CD14-positive monocyte (primary cell): ENCODE measurements at regions not wholly inside any gene's neighbourhood (a gene's known extent, or its start where the extent isn't known, plus 50 kb on each side); places are given as distances from the start of the nearest gene placed in this dataset.

Experiments
- DNase-seq, 3 donors: peaks; one replicate each; pipeline ENCODE4 v3.0.0-alpha.2; 2011 to 2022
- H2AFZ ChIP-seq: 2 replicates; pipeline ENCODE4 v1.6.0; 2012; ENCODE audit warnings: mild to moderate bottlenecking, low read depth, low read length, inconsistent platforms; ENCODE audit not compliant: insufficient read depth, poor library complexity, severe bottlenecking
- H3K27ac ChIP-seq, 2 donors: 1 replicate in 1 of 2; 2 replicates in 1 of 2; pipeline ENCODE4 v1.5.1; 2012 to 2013; ENCODE audit warnings: low read length in 2 of 2, control low read depth in 1 of 2, inconsistent platforms in 1 of 2, low read depth in 1 of 2, mild to moderate bottlenecking in 1 of 2
- H3K27me3 ChIP-seq, 2 donors: one replicate each; pipeline versions ENCODE4 v1.6.0 to v1.6.1; 2011 to 2013; ENCODE audit warnings: low read length in 2 of 2; ENCODE audit not compliant: control insufficient read depth in 2 of 2, insufficient read depth in 2 of 2
- H3K36me3 ChIP-seq, 2 donors: replicated peaks in 1 of 2; 1 replicate in 1 of 2; 2 replicates in 1 of 2; pipeline versions ENCODE4 v1.5.1 to v1.6.1; 2012 to 2013; ENCODE audit warnings: low read length in 2 of 2, control low read depth in 1 of 2, inconsistent platforms in 1 of 2, mild to moderate bottlenecking in 1 of 2; ENCODE audit not compliant: insufficient read depth in 2 of 2, control insufficient read depth in 1 of 2
- H3K4me1 ChIP-seq, 2 donors: 1 replicate in 1 of 2; 2 replicates in 1 of 2; pipeline versions ENCODE4 v1.5.1 to v1.6.1; 2012 to 2013; ENCODE audit warnings: low read length in 2 of 2, control low read depth in 1 of 2, inconsistent platforms in 1 of 2, mild to moderate bottlenecking in 1 of 2, moderate library complexity in 1 of 2; ENCODE audit not compliant: insufficient read depth in 2 of 2, control insufficient read depth in 1 of 2
- H3K4me2 ChIP-seq: replicated peaks from 2 replicates; pipeline ENCODE3; 2012; ENCODE audit warnings: low read length, moderate library complexity, mild to moderate bottlenecking; ENCODE audit not compliant: poor library complexity, severe bottlenecking; ENCODE audit errors: extremely low read depth
- H3K4me3 ChIP-seq, 3 experiments: fragments of 200-600 bp in 1 of 3; sonication (generic) in 1 of 3; replicated peaks in 1 of 3; 1 replicate in 2 of 3; 2 replicates in 1 of 3; pipeline ENCODE4 v1.5.1; 2011 to 2013; ENCODE audit warnings: low read length in 3 of 3, mild to moderate bottlenecking in 3 of 3, control low read depth in 2 of 3, low read depth in 2 of 3, inconsistent platforms in 1 of 3, moderate library complexity in 1 of 3
- H3K79me2 ChIP-seq: 2 replicates; pipeline ENCODE4 v1.6.0; 2012; ENCODE audit warnings: mild to moderate bottlenecking, control low read depth, inconsistent platforms, low read length, moderate library complexity; ENCODE audit not compliant: insufficient read depth
- H3K9ac ChIP-seq: 2 replicates; pipeline ENCODE4 v1.6.0; 2017; ENCODE audit warnings: low read length, mild to moderate bottlenecking; ENCODE audit not compliant: insufficient read depth, poor library complexity, severe bottlenecking
- H3K9me3 ChIP-seq, 2 donors: replicated peaks in 1 of 2; 1 replicate in 1 of 2; 2 replicates in 1 of 2; pipeline versions ENCODE4 v1.5.1 to v1.6.1; 2012 to 2013; ENCODE audit warnings: low read length in 2 of 2, control low read depth in 1 of 2; ENCODE audit not compliant: control insufficient read depth in 1 of 2, insufficient read depth in 1 of 2
- H4K20me1 ChIP-seq: 2 replicates; pipeline ENCODE4 v1.6.0; 2012; ENCODE audit warnings: mild to moderate bottlenecking, low read length, control low read depth, moderate library complexity; ENCODE audit not compliant: insufficient read depth
- H3K27ac Mint-ChIP-seq, 7 donors: one replicate each; pipeline ENCODE4 v1.8.0; 2020; ENCODE audit warnings: mild to moderate bottlenecking in 7 of 7, mixed read lengths in 7 of 7, moderate library complexity in 6 of 7, inconsistent platforms in 2 of 7
- H3K27me3 Mint-ChIP-seq, 3 donors: one replicate each; pipeline ENCODE4 v1.8.0; 2021 to 2022; ENCODE audit warnings: low read depth in 3 of 3, mild to moderate bottlenecking in 3 of 3, mixed read lengths in 3 of 3, moderate library complexity in 3 of 3, inconsistent platforms in 1 of 3
- H3K36me3 Mint-ChIP-seq, 2 donors: one replicate each; pipeline ENCODE4 v1.8.0; 2020; ENCODE audit warnings: mixed read lengths in 2 of 2, inconsistent platforms in 1 of 2, mild to moderate bottlenecking in 1 of 2
- H3K4me1 Mint-ChIP-seq: one replicate; pipeline ENCODE4 v1.8.0; 2020; ENCODE audit warnings: mild to moderate bottlenecking, mixed read lengths
- H3K4me3 Mint-ChIP-seq, 2 donors: one replicate each; pipeline ENCODE4 v1.8.0; 2020; ENCODE audit warnings: mild to moderate bottlenecking in 2 of 2, mixed read lengths in 2 of 2, moderate library complexity in 1 of 2
- H3K9me3 Mint-ChIP-seq, 7 donors: one replicate each; pipeline ENCODE4 v1.8.0; 2020 to 2022; ENCODE audit warnings: mixed read lengths in 7 of 7, mild to moderate bottlenecking in 6 of 7, moderate library complexity in 6 of 7, inconsistent platforms in 2 of 7
- CTCF ChIP-seq: fragments of 200-600 bp; IDR thresholded peaks from one replicate; pipeline ENCODE4 v1.8.0; 2022; ENCODE audit warnings: antibody characterized with exemption, mild to moderate bottlenecking
- WGBS: methylation state at CpG from one replicate; pipeline ENCODE4 v1.1.5; 2013; ENCODE audit warnings: missing lambda C conversion rate; ENCODE audit not compliant: insufficient coverage; 5-methylcytosine and 5-hydroxymethylcytosine counted together
- intact Hi-C, 2 donors: fragments of 100-400 bp; cut with micrococcal nuclease; formaldehyde crosslinking; loops; one replicate each; pipeline versions ENCODE4 v1.15.0 to v1.15.1; 2023

- no peak for TF ChIP-seq CTCF
- no peaks in the 10 kb centered on the region for H3K4me1 ChIP-seq
- no peak overlapping the region for H3K27ac Mint-ChIP-seq
- H3K9me3 Mint-ChIP-seq = peaks cover 0 to 10% (median 5%) of the 10 kb centered on the region in 7 donors
- no peak overlapping the region for H2AFZ ChIP-seq
- no peaks in the 10 kb centered on the region for H4K20me1 ChIP-seq
- H3K9me3 ChIP-seq = no peaks in the 10 kb centered on the region
- no peaks in the 10 kb centered on the region for H3K27me3 ChIP-seq
- no peak overlapping the region for H3K4me3 Mint-ChIP-seq
- no peak overlapping the region for H3K4me2 ChIP-seq
- no peak overlapping the region for H3K9ac ChIP-seq
- intact Hi-C loops = no loop called here
- H3K36me3 Mint-ChIP-seq = no peaks in the 10 kb centered on the region
- no peak overlapping the region for H3K4me3 ChIP-seq
- no peaks in the 10 kb centered on the region for H3K36me3 ChIP-seq
- H3K27me3 Mint-ChIP-seq = no peaks in the 10 kb centered on the region
- H3K79me2 ChIP-seq = no peaks in the 10 kb centered on the region
- WGBS = no CpG with 5 or more reads among the region's 1 CpG
- DNase-seq = no peak
- H3K27ac ChIP-seq = no peak overlapping the region
- H3K4me1 Mint-ChIP-seq = peaks cover 6% of the 10 kb centered on the region
Observed at GRCh38 chr3:17852217-17852616, 109.8 kb upstream of the TBC1D5 start.

GRCh38 chr3:17850448-17850847, 108.0 kb upstream of the TBC1D5 start:
- peak; percentile 10 to 25 (median 14) for DNase-seq
- no peak overlapping the region for H3K4me2 ChIP-seq
- H3K9me3 Mint-ChIP-seq = peaks cover 0 to 10% (median 4%) of the 10 kb centered on the region in 7 donors
- no peaks in the 10 kb centered on the region for H3K79me2 ChIP-seq
- H3K27ac ChIP-seq = peak overlapping the region in 1 of 2 donors; percentile 37
- no peaks in the 10 kb centered on the region for H3K4me1 ChIP-seq
- no peak for TF ChIP-seq CTCF
- no peaks in the 10 kb centered on the region for H3K9me3 ChIP-seq
- H3K9ac ChIP-seq = no peak overlapping the region
- H3K36me3 ChIP-seq = no peaks in the 10 kb centered on the region
- H3K27ac Mint-ChIP-seq = peak overlapping the region in 2 of 7 donors; percentile 34 to 47
- no peaks in the 10 kb centered on the region for H3K27me3 Mint-ChIP-seq
- H3K36me3 Mint-ChIP-seq = no peaks in the 10 kb centered on the region
- no peak overlapping the region for H2AFZ ChIP-seq
- no peak overlapping the region for H3K4me3 ChIP-seq
- H3K27me3 ChIP-seq = no peaks in the 10 kb centered on the region
- no peak overlapping the region for H3K4me3 Mint-ChIP-seq
- intact Hi-C loops = no loop called here
- peaks cover 6% of the 10 kb centered on the region for H3K4me1 Mint-ChIP-seq
- H4K20me1 ChIP-seq = no peaks in the 10 kb centered on the region
